NCI-H2107 treated with DMSO at 0.1 percent for 48 hours (cell line): ENCODE measurements at regions not wholly inside any gene's neighbourhood (a gene's known extent, or its start where the extent isn't known, plus 50 kb on each side); places are given as distances from the start of the nearest gene placed in this dataset.
"Not testable (repeated sequence)": the region's sequence is repeated elsewhere in the genome, so short reads cannot be mapped to it uniquely, and the experiment has no call there.

Experiments
- DNase-seq: peaks from one replicate; lab custom pipeline; 2025; ENCODE audit not compliant: unreplicated experiment; lab: John Stamatoyannopoulos, UW

- peak; percentile 81 for DNase-seq
Observed at GRCh38 chr2:56018267-56018666, 94.7 kb upstream of the EFEMP1 start.

- no peak for DNase-seq
Observed at GRCh38 chr2:56021136-56021474, 97.5 kb upstream of the EFEMP1 start.

GRCh38 chr2:56021579-56021978, 98.0 kb upstream of the EFEMP1 start:
- no peak for DNase-seq

- DNase-seq: no peak
Observed at GRCh38 chr2:56025469-56026193, 102.0 kb upstream of the EFEMP1 start.

- DNase-seq: no peak
Observed at GRCh38 chr2:56026828-56027227, 103.2 kb upstream of the EFEMP1 start.

- no peak for DNase-seq
Observed at GRCh38 chr2:56030062-56030461, 106.5 kb upstream of the EFEMP1 start.

GRCh38 chr2:56030901-56031300, 107.3 kb upstream of the EFEMP1 start:
- DNase-seq: no peak

- DNase-seq: no peak
Observed at GRCh38 chr2:56034258-56034657, 110.7 kb upstream of the EFEMP1 start.

GRCh38 chr2:56040189-56040588, 116.6 kb upstream of the EFEMP1 start:
- peak; percentile 38 for DNase-seq

GRCh38 chr2:56040834-56041233, 117.3 kb upstream of the EFEMP1 start:
- peak; percentile 36 for DNase-seq

GRCh38 chr2:56047136-56047535, 123.6 kb upstream of the EFEMP1 start:
- peak; percentile 44 for DNase-seq

GRCh38 chr2:56049233-56049845, 125.8 kb upstream of the EFEMP1 start:
- peak; percentile 68 for DNase-seq

- no peak for DNase-seq
Observed at GRCh38 chr2:56053679-56054078, 130.1 kb upstream of the EFEMP1 start.

GRCh38 chr2:56055405-56055804, 128.4 kb upstream of the CCDC85A start:
- no peak for DNase-seq

- DNase-seq: not testable (repeated sequence)
Observed at GRCh38 chr2:56061327-56061726, 122.5 kb upstream of the CCDC85A start.

- DNase-seq: no peak
Observed at GRCh38 chr2:56068746-56069145, 115.0 kb upstream of the CCDC85A start.

GRCh38 chr2:56077359-56077915, 106.4 kb upstream of the CCDC85A start:
- DNase-seq: peak; percentile 5

- DNase-seq: no peak
Observed at GRCh38 chr2:56082665-56083064, 101.1 kb upstream of the CCDC85A start.

GRCh38 chr2:56084111-56084901, 99.5 kb upstream of the CCDC85A start:
- no peak for DNase-seq

GRCh38 chr2:56086336-56086735, 97.5 kb upstream of the CCDC85A start:
- no peak for DNase-seq

GRCh38 chr2:56088411-56088810, 95.4 kb upstream of the CCDC85A start:
- DNase-seq: no peak

- no peak for DNase-seq
Observed at GRCh38 chr2:56089931-56090330, 93.9 kb upstream of the CCDC85A start.
